ENCODE measurements at regions not wholly inside any gene's neighbourhood (a gene's known extent, or its start where the extent isn't known, plus 50 kb on each side); places are given as distances from the start of the nearest gene placed in this dataset.

DNA sequence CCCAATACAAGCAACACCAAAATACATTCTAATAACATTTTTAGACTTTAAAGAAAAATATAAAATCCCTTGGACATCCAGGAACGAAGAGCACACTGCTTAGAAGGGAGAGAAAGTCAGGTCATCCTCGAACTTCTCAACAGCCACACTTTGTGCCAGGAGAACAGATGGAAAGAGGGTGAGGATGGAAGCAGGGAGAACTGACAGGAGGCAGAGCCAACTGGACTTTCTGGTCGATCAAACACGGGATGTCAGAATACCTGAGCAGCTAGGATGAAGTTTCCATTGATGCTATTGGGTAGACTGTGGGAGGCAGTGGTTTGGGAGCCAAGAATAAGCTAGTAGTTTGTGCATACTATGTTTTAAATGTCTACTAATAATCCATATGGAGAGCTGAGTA, 111.4 kb downstream of the TOMM20 start:
- H3K27me3 ChIP-seq (ENCODE audit: control insufficient read depth in 1 of 2, insufficient read depth in 2 of 2, low read length in 2 of 2): no peaks in the 10 kb centered on the region
- WGBS (ENCODE audit: low lambda C conversion rate): 81% methylated on average over 4 of the region's 4 CpGs
- DNase-seq (ENCODE audit: low spot score): no peak
- BruUV-seq (replicated peaks): no TSS peak
- FAIRE-seq: no peak
- H2AFZ ChIP-seq (ENCODE audit: low read length): no peak overlapping the region
- H3K79me2 ChIP-seq (ENCODE audit: insufficient read depth, low read length): no peaks in the 10 kb centered on the region
- CTCF ChIA-PET (ENCODE audit: low intra/inter-chr PET ratio, low total read pairs): no interaction called here
- POLR2A ChIA-PET: interaction anchor here (1.8 kb wide), 1 partner anchor 20 kb away, joined by 4 read pairs; no protein-coding TSS in a partner anchor
- H3K4me3 ChIP-seq (replicated peaks in 1 of 3; ENCODE audit: insufficient read depth in 1 of 3, low read depth in 2 of 3, low read length in 3 of 3): no peak overlapping the region
- no peak for ATAC-seq
- no peak for TF ChIP-seq ZBTB4 (CRISPR knock-in tag; IDR thresholded peaks at IDR 0.05; ENCODE audit: borderline replicate concordance)
- in situ Hi-C loops (cut with HindIII; ENCODE audit: extremely low pct_ligation_motif_present, low pct_unique_long_range_greater_than_20kb) (no loop called here), intact Hi-C loops (cut with micrococcal nuclease; ENCODE audit: unreplicated experiment) (no loop called here)
- H4K20me1 ChIP-seq (ENCODE audit: insufficient read depth, low read length): no peaks in the 10 kb centered on the region
- H3K4me2 ChIP-seq (ENCODE audit: low read depth, low read length): no peak overlapping the region
- no peak overlapping the region for H3K27ac ChIP-seq (ENCODE audit: extremely low read length, insufficient read depth, low read length)
- H3K9me3 ChIP-seq (ENCODE audit: low read length): no peaks in the 10 kb centered on the region
- no peaks in the 10 kb centered on the region for H3K36me3 ChIP-seq (replicated peaks in 1 of 2; ENCODE audit: control insufficient read depth in 1 of 2, insufficient read depth in 2 of 2, low read length in 2 of 2)
- peaks cover 63% of the 10 kb centered on the region for H3K4me1 ChIP-seq (ENCODE audit: insufficient read depth, low read length)
- H3K9ac ChIP-seq (ENCODE audit: insufficient read depth, low read depth, low read length): no peak overlapping the region

GRCh38 chr1:235015291-235015985, 113.2 kb downstream of the TOMM20 start:
- Histone ChIP-seq H3K27ac (ENCODE audit: extremely low read length, insufficient read depth, low read length) (no peak overlapping the region), H2AFZ (ENCODE audit: low read length) (no peak overlapping the region), H3K4me2 (ENCODE audit: low read depth, low read length) (no peak overlapping the region), H3K36me3 (replicated peaks in 1 of 2; ENCODE audit: control insufficient read depth in 1 of 2, insufficient read depth in 2 of 2, low read length in 2 of 2) (no peaks in the 10 kb centered on the region), H3K27me3 (ENCODE audit: control insufficient read depth in 1 of 2, insufficient read depth in 2 of 2, low read length in 2 of 2) (no peaks in the 10 kb centered on the region), H4K20me1 (ENCODE audit: insufficient read depth, low read length) (no peaks in the 10 kb centered on the region), H3K4me3 (replicated peaks in 1 of 3; ENCODE audit: insufficient read depth in 1 of 3, low read depth in 2 of 3, low read length in 3 of 3) (no peak overlapping the region), H3K9ac (ENCODE audit: insufficient read depth, low read depth, low read length) (no peak overlapping the region), H3K79me2 (ENCODE audit: insufficient read depth, low read length) (no peaks in the 10 kb centered on the region), H3K4me1 (ENCODE audit: insufficient read depth, low read length) (peaks cover 51% of the 10 kb centered on the region), H3K9me3 (ENCODE audit: low read length) (no peaks in the 10 kb centered on the region)
- FAIRE-seq: no peak
- ChIA-PET CTCF (ENCODE audit: low intra/inter-chr PET ratio, low total read pairs) (no interaction called here), POLR2A (interaction anchor here (1.8 kb wide), 1 partner anchor 18 kb away, joined by 4 read pairs; no protein-coding TSS in a partner anchor)
- no peak for TF ChIP-seq TP53 (CRISPR knock-in tag; conservative IDR thresholded peaks at IDR 0.05)
- BruUV-seq (replicated peaks): no TSS peak
- WGBS (ENCODE audit: low lambda C conversion rate): 93% methylated on average over 6 of the region's 6 CpGs
- in situ Hi-C loops (cut with HindIII; ENCODE audit: extremely low pct_ligation_motif_present, low pct_unique_long_range_greater_than_20kb) (no loop called here), intact Hi-C loops (cut with micrococcal nuclease; ENCODE audit: unreplicated experiment) (no loop called here)
- DNase-seq (ENCODE audit: low spot score): no peak
- ATAC-seq: no peak
